ENCODE measurements at regions not wholly inside any gene's neighbourhood (a gene's known extent, or its start where the extent isn't known, plus 50 kb on each side); places are given as distances from the start of the nearest gene placed in this dataset.

GRCh38 chr5:5069851-5070250 lies 70.3 kb upstream of the ADAMTS16 start:
- H3K36me3 ChIP-seq (ENCODE audit: insufficient read depth, low read length) = no peaks in the 10 kb centered on the region
- no peaks in the 10 kb centered on the region for H3K9me3 ChIP-seq (ENCODE audit: low read length)
- H3K4me1 ChIP-seq (ENCODE audit: insufficient read depth, low read length) = no peaks in the 10 kb centered on the region
- H3K4me3 ChIP-seq (ENCODE audit: low read depth in 1 of 2, low read length in 2 of 2) = no peak overlapping the region
- H3K9ac ChIP-seq (ENCODE audit: low read length) = no peak overlapping the region
- H3K27me3 ChIP-seq (ENCODE audit: control insufficient read depth in 1 of 2, insufficient read depth in 2 of 2, low read length in 2 of 2) = no peaks in the 10 kb centered on the region
- H3K27ac ChIP-seq (ENCODE audit: low read depth, low read length) = no peak overlapping the region

GRCh38 chr5:5071554-5071953 lies 68.6 kb upstream of the ADAMTS16 start:
- H3K9me3 ChIP-seq (ENCODE audit: low read length) = no peaks in the 10 kb centered on the region
- no peak overlapping the region for H3K9ac ChIP-seq (ENCODE audit: low read length)
- H3K27ac ChIP-seq (ENCODE audit: low read depth, low read length) = no peak overlapping the region
- no peaks in the 10 kb centered on the region for H3K4me1 ChIP-seq (ENCODE audit: insufficient read depth, low read length)
- H3K36me3 ChIP-seq (ENCODE audit: insufficient read depth, low read length) = no peaks in the 10 kb centered on the region
- no peak overlapping the region for H3K4me3 ChIP-seq (ENCODE audit: low read depth in 1 of 2, low read length in 2 of 2)
- no peaks in the 10 kb centered on the region for H3K27me3 ChIP-seq (ENCODE audit: control insufficient read depth in 1 of 2, insufficient read depth in 2 of 2, low read length in 2 of 2)

- H3K9ac ChIP-seq (ENCODE audit: low read length) = no peak overlapping the region
- no peak overlapping the region for H3K4me3 ChIP-seq (ENCODE audit: low read depth in 1 of 2, low read length in 2 of 2)
- H3K9me3 ChIP-seq (ENCODE audit: low read length) = no peaks in the 10 kb centered on the region
- no peaks in the 10 kb centered on the region for H3K36me3 ChIP-seq (ENCODE audit: insufficient read depth, low read length)
- no peaks in the 10 kb centered on the region for H3K27me3 ChIP-seq (ENCODE audit: control insufficient read depth in 1 of 2, insufficient read depth in 2 of 2, low read length in 2 of 2)
- H3K4me1 ChIP-seq (ENCODE audit: insufficient read depth, low read length) = no peaks in the 10 kb centered on the region
- no peak overlapping the region for H3K27ac ChIP-seq (ENCODE audit: low read depth, low read length)
These were observed 62.9 kb upstream of the ADAMTS16 start for GRCh38 chr5:5077236-5077635.

GRCh38 chr5:5078009-5078897 lies 61.9 kb upstream of the ADAMTS16 start:
- Histone ChIP-seq H3K9ac (ENCODE audit: low read length) (no peak overlapping the region), H3K27ac (ENCODE audit: low read depth, low read length) (no peak overlapping the region), H3K4me1 (ENCODE audit: insufficient read depth, low read length) (no peaks in the 10 kb centered on the region), H3K9me3 (ENCODE audit: low read length) (no peaks in the 10 kb centered on the region), H3K36me3 (ENCODE audit: insufficient read depth, low read length) (no peaks in the 10 kb centered on the region), H3K4me3 (ENCODE audit: low read depth in 1 of 2, low read length in 2 of 2) (no peak overlapping the region), H3K27me3 (ENCODE audit: control insufficient read depth in 1 of 2, insufficient read depth in 2 of 2, low read length in 2 of 2) (no peaks in the 10 kb centered on the region)

- no peak overlapping the region for H3K4me3 ChIP-seq (ENCODE audit: low read depth in 1 of 2, low read length in 2 of 2)
- no peaks in the 10 kb centered on the region for H3K4me1 ChIP-seq (ENCODE audit: insufficient read depth, low read length)
- no peak overlapping the region for H3K9ac ChIP-seq (ENCODE audit: low read length)
- H3K27ac ChIP-seq (ENCODE audit: low read depth, low read length) = no peak overlapping the region
- H3K36me3 ChIP-seq (ENCODE audit: insufficient read depth, low read length) = no peaks in the 10 kb centered on the region
- no peaks in the 10 kb centered on the region for H3K9me3 ChIP-seq (ENCODE audit: low read length)
- no peaks in the 10 kb centered on the region for H3K27me3 ChIP-seq (ENCODE audit: control insufficient read depth in 1 of 2, insufficient read depth in 2 of 2, low read length in 2 of 2)
These were observed 60.3 kb upstream of the ADAMTS16 start for GRCh38 chr5:5079876-5080275.

- H3K9me3 ChIP-seq (ENCODE audit: low read length) = no peaks in the 10 kb centered on the region
- no peak overlapping the region for H3K27ac ChIP-seq (ENCODE audit: low read depth, low read length)
- H3K9ac ChIP-seq (ENCODE audit: low read length) = no peak overlapping the region
- no peak overlapping the region for H3K4me3 ChIP-seq (ENCODE audit: low read depth in 1 of 2, low read length in 2 of 2)
- no peaks in the 10 kb centered on the region for H3K4me1 ChIP-seq (ENCODE audit: insufficient read depth, low read length)
- no peaks in the 10 kb centered on the region for H3K27me3 ChIP-seq (ENCODE audit: control insufficient read depth in 1 of 2, insufficient read depth in 2 of 2, low read length in 2 of 2)
- no peaks in the 10 kb centered on the region for H3K36me3 ChIP-seq (ENCODE audit: insufficient read depth, low read length)
These were observed 59.3 kb upstream of the ADAMTS16 start for GRCh38 chr5:5080790-5081189.

GRCh38 chr5:5085381-5085780 lies 54.7 kb upstream of the ADAMTS16 start:
- H3K4me3 ChIP-seq (ENCODE audit: low read depth in 1 of 2, low read length in 2 of 2) = no peak overlapping the region
- H3K27ac ChIP-seq (ENCODE audit: low read depth, low read length) = no peak overlapping the region
- H3K9ac ChIP-seq (ENCODE audit: low read length) = no peak overlapping the region
- no peaks in the 10 kb centered on the region for H3K27me3 ChIP-seq (ENCODE audit: control insufficient read depth in 1 of 2, insufficient read depth in 2 of 2, low read length in 2 of 2)
- no peaks in the 10 kb centered on the region for H3K4me1 ChIP-seq (ENCODE audit: insufficient read depth, low read length)
- no peaks in the 10 kb centered on the region for H3K9me3 ChIP-seq (ENCODE audit: low read length)
- H3K36me3 ChIP-seq (ENCODE audit: insufficient read depth, low read length) = no peaks in the 10 kb centered on the region

GRCh38 chr5:5089895-5090649 lies 50.1 kb upstream of the ADAMTS16 start:
- H3K27ac ChIP-seq (ENCODE audit: low read depth, low read length) = no peak overlapping the region

More at GRCh38 chr5:5089895-5090649, 50.1 kb upstream of the ADAMTS16 start:
- no peaks in the 10 kb centered on the region for H3K4me1 ChIP-seq (ENCODE audit: insufficient read depth, low read length)
- H3K9me3 ChIP-seq (ENCODE audit: low read length) = no peaks in the 10 kb centered on the region
- H3K9ac ChIP-seq (ENCODE audit: low read length) = no peak overlapping the region
- H3K27me3 ChIP-seq (ENCODE audit: control insufficient read depth in 1 of 2, insufficient read depth in 2 of 2, low read length in 2 of 2) = no peaks in the 10 kb centered on the region
- H3K4me3 ChIP-seq (ENCODE audit: low read depth in 1 of 2, low read length in 2 of 2) = no peak overlapping the region
- H3K36me3 ChIP-seq (ENCODE audit: insufficient read depth, low read length) = no peaks in the 10 kb centered on the region

Data from muscle layer of colon (tissue), 2 donors.